Body of pancreas (tissue), 4 donors: ENCODE measurements at regions not wholly inside any gene's neighbourhood (a gene's known extent, or its start where the extent isn't known, plus 50 kb on each side); places are given as distances from the start of the nearest gene placed in this dataset.

Experiments used
- ATAC-seq: fragments of 150-250 bp; one replicate; pipeline ENCODE4 v1.9.1; 2016
- DNase-seq, 4 donors: peaks; one replicate each; pipeline ENCODE4 v3.0.0-alpha.2; 2019
- H3K27ac ChIP-seq, 4 donors: fragments of 200-600 bp; sonication (generic); 1 replicate in 3 of 4; 2 replicates in 1 of 4; pipeline versions ENCODE4 v1.5.1 to v1.6.1; 2016 to 2019; ENCODE audit warnings: mild to moderate bottlenecking in 1 of 4, mixed read lengths in 1 of 4, moderate library complexity in 1 of 4
- H3K27me3 ChIP-seq, 2 donors: fragments of 200-600 bp; sonication (generic); one replicate each; pipeline ENCODE4 v1.6.0; 2016; ENCODE audit warnings: mild to moderate bottlenecking in 1 of 2
- H3K36me3 ChIP-seq, 2 donors: fragments of 200-600 bp; sonication (generic); replicated peaks in 1 of 2; 2 replicates each; pipeline ENCODE4 v1.5.1; 2016; ENCODE audit warnings: low read depth in 2 of 2; ENCODE audit not compliant: insufficient read depth in 1 of 2
- H3K4me1 ChIP-seq: fragments of 200-600 bp; sonication (generic); one replicate; pipeline ENCODE4 v1.6.0; 2016
- H3K4me3 ChIP-seq, 2 donors: fragments of 200-600 bp; sonication (generic); 1 replicate in 1 of 2; 2 replicates in 1 of 2; pipeline ENCODE4 v1.5.1; 2016 to 2019
- H3K9me3 ChIP-seq, 3 donors: fragments of 200-600 bp; sonication (generic); 1 replicate in 2 of 3; 2 replicates in 1 of 3; pipeline ENCODE4 v1.5.1; 2016
- POLR2A ChIP-seq, 3 donors: fragments of 450-650 bp; IDR thresholded peaks; one replicate each; pipeline ENCODE4 v1.6.1; 2016; ENCODE audit warnings: antibody characterized with exemption in 3 of 3, mild to moderate bottlenecking in 2 of 3
- WGBS, 2 donors: methylation state at CpG; one replicate each; pipeline ENCODE4 v1.1.5; 2017; 5-methylcytosine and 5-hydroxymethylcytosine counted together
- intact Hi-C: fragments of 100-400 bp; cut with DNase I; formaldehyde crosslinking; loops from one replicate; pipeline ENCODE4 v1.15.1; 2023
- TF ChIP-seq, protein P1 (sequence below), 7 experiments: fragments of 450-650 bp in 4 of 7; fragments of 200-600 bp in 3 of 7; sonication (generic) in 3 of 7; IDR thresholded peaks; one replicate each; pipeline ENCODE4 v1.5.1; 2016 to 2019; ENCODE audit warnings: antibody characterized with exemption in 7 of 7

DNA sequence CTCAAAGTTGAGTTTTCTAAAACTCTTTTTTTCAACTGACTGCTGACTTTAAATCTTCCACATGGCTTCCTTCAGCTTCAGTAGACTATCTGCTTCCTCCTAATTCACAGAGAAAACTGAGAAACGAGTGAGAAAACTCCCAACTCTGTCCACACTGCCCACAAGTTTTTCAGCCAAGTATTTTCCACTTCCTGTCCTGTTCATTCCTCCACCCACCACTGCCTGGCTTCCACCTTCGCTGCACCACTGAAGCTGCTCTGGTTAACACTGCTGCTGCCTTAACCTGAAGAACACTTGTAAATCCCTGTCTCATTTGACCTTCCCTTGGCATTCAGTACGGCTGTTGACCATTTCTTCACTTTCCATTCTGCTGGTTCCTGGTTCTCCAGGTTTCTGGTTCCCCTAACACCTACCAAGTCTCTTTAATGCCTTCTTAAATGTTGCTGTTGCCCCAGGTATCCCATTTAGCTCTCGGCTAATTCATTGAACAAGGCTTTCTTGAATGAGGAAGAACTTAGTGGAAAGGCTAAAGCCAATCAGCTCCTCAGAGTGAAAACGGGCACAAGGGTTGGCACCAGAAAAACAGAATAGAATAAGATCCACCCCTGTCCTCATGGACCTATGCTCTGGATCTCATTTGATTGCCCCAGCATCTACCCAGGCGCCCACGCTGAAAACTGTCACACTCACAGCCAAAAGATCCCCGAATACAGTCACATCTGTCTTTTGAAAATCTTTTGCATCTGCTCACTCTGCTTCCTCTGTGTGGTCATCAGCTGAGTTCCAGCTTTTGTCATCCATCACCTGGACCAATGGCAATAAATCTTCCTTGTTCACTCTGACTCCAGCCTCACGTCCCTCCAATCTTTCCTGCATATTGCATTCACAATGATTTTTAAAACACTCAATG, 104.4 kb upstream of the TAB2 start:
- Histone ChIP-seq H3K4me3 (no peak overlapping the region), H3K4me1 (no peaks in the 10 kb centered on the region), H3K36me3 (no peaks in the 10 kb centered on the region), H3K9me3 (no peaks in the 10 kb centered on the region), H3K27me3 (no peaks in the 10 kb centered on the region), H3K27ac (no peak overlapping the region)
- no peak for DNase-seq
- TF ChIP-seq POLR2A (IDR thresholded peaks at IDR 0.05) = no peak
- TF ChIP-seq, protein P1, sequence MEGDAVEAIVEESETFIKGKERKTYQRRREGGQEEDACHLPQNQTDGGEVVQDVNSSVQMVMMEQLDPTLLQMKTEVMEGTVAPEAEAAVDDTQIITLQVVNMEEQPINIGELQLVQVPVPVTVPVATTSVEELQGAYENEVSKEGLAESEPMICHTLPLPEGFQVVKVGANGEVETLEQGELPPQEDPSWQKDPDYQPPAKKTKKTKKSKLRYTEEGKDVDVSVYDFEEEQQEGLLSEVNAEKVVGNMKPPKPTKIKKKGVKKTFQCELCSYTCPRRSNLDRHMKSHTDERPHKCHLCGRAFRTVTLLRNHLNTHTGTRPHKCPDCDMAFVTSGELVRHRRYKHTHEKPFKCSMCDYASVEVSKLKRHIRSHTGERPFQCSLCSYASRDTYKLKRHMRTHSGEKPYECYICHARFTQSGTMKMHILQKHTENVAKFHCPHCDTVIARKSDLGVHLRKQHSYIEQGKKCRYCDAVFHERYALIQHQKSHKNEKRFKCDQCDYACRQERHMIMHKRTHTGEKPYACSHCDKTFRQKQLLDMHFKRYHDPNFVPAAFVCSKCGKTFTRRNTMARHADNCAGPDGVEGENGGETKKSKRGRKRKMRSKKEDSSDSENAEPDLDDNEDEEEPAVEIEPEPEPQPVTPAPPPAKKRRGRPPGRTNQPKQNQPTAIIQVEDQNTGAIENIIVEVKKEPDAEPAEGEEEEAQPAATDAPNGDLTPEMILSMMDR (IDR thresholded peaks at IDR 0.05) = no peak
- intact Hi-C loops = no loop called here
- no peak for ATAC-seq
- WGBS, 2 donors = 73 to 76% methylated on average over 9 of the region's 9 CpGs

GRCh38 chr6:149213829-149214228, 103.7 kb upstream of the TAB2 start:
- intact Hi-C loops = no loop called here
- H3K4me1 ChIP-seq = no peaks in the 10 kb centered on the region
- no peaks in the 10 kb centered on the region for H3K36me3 ChIP-seq
- no peaks in the 10 kb centered on the region for H3K9me3 ChIP-seq
- H3K27ac ChIP-seq = no peak overlapping the region
- 93 to 94% methylated on average over 4 of the region's 4 CpGs for WGBS, 2 donors
- H3K27me3 ChIP-seq = no peaks in the 10 kb centered on the region
- ATAC-seq (no peak), DNase-seq (no peak)
- no peak for TF ChIP-seq POLR2A (IDR thresholded peaks at IDR 0.05)
- TF ChIP-seq, protein P1 (IDR thresholded peaks at IDR 0.05) = no peak
- H3K4me3 ChIP-seq = no peak overlapping the region

DNA sequence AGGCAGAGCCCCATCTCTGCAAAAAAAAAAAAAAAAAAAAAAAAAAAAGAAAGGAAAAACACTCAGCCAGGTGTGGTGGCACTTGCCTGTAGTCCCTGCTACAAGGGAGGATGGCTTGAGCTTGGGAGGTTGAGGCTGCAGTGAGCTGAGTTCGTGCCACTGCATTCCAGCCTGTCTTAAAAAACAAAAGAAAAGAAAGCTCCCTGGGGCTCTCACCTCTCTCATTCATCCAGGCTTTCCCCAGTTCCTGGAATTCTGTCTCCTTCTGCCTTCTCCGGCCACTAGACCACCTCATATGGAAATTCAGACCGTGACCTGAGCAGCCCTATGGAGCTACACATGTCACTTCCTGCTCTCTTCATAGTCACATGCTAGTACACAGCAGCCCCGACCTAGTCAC, 101.1 kb upstream of the TAB2 start:
- TF ChIP-seq POLR2A (IDR thresholded peaks at IDR 0.05) = no peak
- TF ChIP-seq, protein P1 (IDR thresholded peaks at IDR 0.05) = no peak
- Histone ChIP-seq H3K9me3 (no peaks in the 10 kb centered on the region), H3K36me3 (no peaks in the 10 kb centered on the region), H3K4me3 (no peak overlapping the region), H3K4me1 (no peaks in the 10 kb centered on the region), H3K27ac (no peak overlapping the region), H3K27me3 (no peaks in the 10 kb centered on the region)
- no peak for ATAC-seq
- intact Hi-C loops = no loop called here
- no peak for DNase-seq
- WGBS, 2 donors = 93 to 97% methylated on average over 4 of the region's 4 CpGs

- intact Hi-C loops = no loop called here
These were observed 100.0 kb upstream of the TAB2 start for GRCh38 chr6:149217466-149217888.

More at GRCh38 chr6:149217466-149217888, 100.0 kb upstream of the TAB2 start:
- Histone ChIP-seq H3K27ac (no peak overlapping the region), H3K4me1 (no peaks in the 10 kb centered on the region), H3K4me3 (no peak overlapping the region), H3K27me3 (no peaks in the 10 kb centered on the region), H3K36me3 (no peaks in the 10 kb centered on the region), H3K9me3 (no peaks in the 10 kb centered on the region)
- DNase-seq = no peak
- TF ChIP-seq, protein P1 (IDR thresholded peaks at IDR 0.05) = no peak
- TF ChIP-seq POLR2A (IDR thresholded peaks at IDR 0.05) = no peak
- no peak for ATAC-seq
